ENCODE measurements at regions not wholly inside any gene's neighbourhood (a gene's known extent, or its start where the extent isn't known, plus 50 kb on each side); places are given as distances from the start of the nearest gene placed in this dataset.

GRCh38 chr1:185608177-185608576 is 126.0 kb upstream of the HMCN1 start:
- Histone ChIP-seq H4K20me1 (ENCODE audit: control insufficient read depth, insufficient read depth, insufficient read length) (no peaks in the 10 kb centered on the region), H3K14ac (ENCODE audit: insufficient read depth, low read length) (no peak overlapping the region), H3K9me3 (ENCODE audit: control insufficient read depth, low read depth, low read length) (no peaks in the 10 kb centered on the region), H2BK15ac (ENCODE audit: low read depth, low read length) (no peak overlapping the region), H3K4me1 (ENCODE audit: insufficient read depth, low read length) (no peaks in the 10 kb centered on the region), H2AFZ (ENCODE audit: low read length) (no peak overlapping the region), H2BK120ac (ENCODE audit: low read depth, low read length, poor library complexity, severe bottlenecking) (no peak overlapping the region), H4K91ac (ENCODE audit: insufficient read length, low read depth, low read length) (no peak overlapping the region), H3K79me1 (ENCODE audit: insufficient read depth, low read depth, low read length, poor library complexity, severe bottlenecking) (no peaks in the 10 kb centered on the region), H3K9ac (ENCODE audit: extremely low read depth, insufficient read length, low read length) (no peak overlapping the region), H3T11ph (ENCODE audit: low read length) (no peak overlapping the region), H2AK5ac (ENCODE audit: insufficient read length, low read length) (no peak overlapping the region), H2BK20ac (ENCODE audit: low read depth, low read length, poor library complexity, severe bottlenecking) (no peak overlapping the region), H3K56ac (ENCODE audit: insufficient read length, low read depth, low read length) (no peak overlapping the region), H3K27ac (ENCODE audit: insufficient read length, low read depth, low read length) (no peak overlapping the region), H2BK5ac (ENCODE audit: insufficient read length, low read length) (no peak overlapping the region), H3K23ac (ENCODE audit: insufficient read length, low read depth, low read length) (no peak overlapping the region), H3K23me2 (ENCODE audit: insufficient read length, low read depth, low read length, poor library complexity, severe bottlenecking) (no peaks in the 10 kb centered on the region), H3K4me2 (ENCODE audit: insufficient read depth, insufficient read length, low read length) (no peak overlapping the region), H2BK12ac (ENCODE audit: insufficient read length, low read depth, low read length) (no peak overlapping the region), H3K4ac (ENCODE audit: low read depth, low read length) (no peak overlapping the region), H4K8ac (replicated peaks; ENCODE audit: insufficient read length, low read depth, low read length) (no peak overlapping the region), H3K18ac (ENCODE audit: insufficient read length, low read depth, low read length) (no peak overlapping the region), H3K27me3 (ENCODE audit: insufficient read depth, low read length) (no peaks in the 10 kb centered on the region), H3K79me2 (ENCODE audit: insufficient read depth, low read length) (no peaks in the 10 kb centered on the region), H4K5ac (ENCODE audit: insufficient read length, low read depth, low read length) (no peak overlapping the region)
- DNase-seq = no peak
- H3K9me3 Mint-ChIP-seq = no peaks in the 10 kb centered on the region
- no peak overlapping the region for H3K4me3 Mint-ChIP-seq
- no peaks in the 10 kb centered on the region for H3K27me3 Mint-ChIP-seq (ENCODE audit: low read depth)
- WGBS (ENCODE audit: extremely low coverage, insufficient read length, low lambda C conversion rate) = no CpG with 5 or more reads among the region's 5 CpGs
- no peak overlapping the region for H3K27ac Mint-ChIP-seq
- H3K36me3 Mint-ChIP-seq (ENCODE audit: insufficient read depth in 1 of 3, low read depth in 3 of 3) = no peaks in the 10 kb centered on the region
- peaks cover 0 to 3% of the 10 kb centered on the region in 2 experiments; a peak in 1 of 4 replicates for H3K4me1 Mint-ChIP-seq
- TF ChIP-seq, protein P1, sequence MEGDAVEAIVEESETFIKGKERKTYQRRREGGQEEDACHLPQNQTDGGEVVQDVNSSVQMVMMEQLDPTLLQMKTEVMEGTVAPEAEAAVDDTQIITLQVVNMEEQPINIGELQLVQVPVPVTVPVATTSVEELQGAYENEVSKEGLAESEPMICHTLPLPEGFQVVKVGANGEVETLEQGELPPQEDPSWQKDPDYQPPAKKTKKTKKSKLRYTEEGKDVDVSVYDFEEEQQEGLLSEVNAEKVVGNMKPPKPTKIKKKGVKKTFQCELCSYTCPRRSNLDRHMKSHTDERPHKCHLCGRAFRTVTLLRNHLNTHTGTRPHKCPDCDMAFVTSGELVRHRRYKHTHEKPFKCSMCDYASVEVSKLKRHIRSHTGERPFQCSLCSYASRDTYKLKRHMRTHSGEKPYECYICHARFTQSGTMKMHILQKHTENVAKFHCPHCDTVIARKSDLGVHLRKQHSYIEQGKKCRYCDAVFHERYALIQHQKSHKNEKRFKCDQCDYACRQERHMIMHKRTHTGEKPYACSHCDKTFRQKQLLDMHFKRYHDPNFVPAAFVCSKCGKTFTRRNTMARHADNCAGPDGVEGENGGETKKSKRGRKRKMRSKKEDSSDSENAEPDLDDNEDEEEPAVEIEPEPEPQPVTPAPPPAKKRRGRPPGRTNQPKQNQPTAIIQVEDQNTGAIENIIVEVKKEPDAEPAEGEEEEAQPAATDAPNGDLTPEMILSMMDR (conservative IDR thresholded peaks at IDR 0.05) = no peak

All from H9 (cell line).